ENCODE measurements at regions not wholly inside any gene's neighbourhood (a gene's known extent, or its start where the extent isn't known, plus 50 kb on each side); places are given as distances from the start of the nearest gene placed in this dataset.

- Histone ChIP-seq H2AFZ (ENCODE audit: low read depth, low read length) (no peak overlapping the region), H4K20me1 (ENCODE audit: insufficient read depth) (no peaks in the 10 kb centered on the region)
These were observed 1234.6 kb downstream of the SLC16A7 start for GRCh38 chr12:60830381-60830780.

DNA sequence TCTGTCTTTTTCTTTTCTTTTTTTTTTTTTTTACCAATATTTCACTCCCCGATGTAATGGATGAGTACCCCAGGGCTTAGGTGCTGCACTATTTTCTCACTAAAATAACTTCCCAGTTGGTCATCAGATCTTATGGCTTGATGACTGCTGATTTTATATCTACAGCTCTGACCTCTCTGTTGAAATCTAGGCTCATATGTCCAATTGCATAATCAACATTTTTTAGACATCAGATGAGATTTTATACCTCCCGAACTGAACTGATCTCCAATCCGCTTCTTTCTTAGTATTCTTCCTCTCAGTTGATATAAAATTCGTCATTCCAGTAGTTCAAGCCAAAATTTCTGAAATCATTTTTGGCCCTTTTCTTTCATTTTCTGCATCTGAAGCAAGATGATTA lies 1236.5 kb downstream of the SLC16A7 start:
- Histone ChIP-seq H3K36me3 (ENCODE audit: insufficient read depth, low read length) (no peaks in the 10 kb centered on the region), H3K9me3 (ENCODE audit: low read length) (no peaks in the 10 kb centered on the region), H2AFZ (ENCODE audit: low read depth, low read length) (no peak overlapping the region), H3K9ac (ENCODE audit: low read length) (no peak overlapping the region), H3K27ac (ENCODE audit: low read length) (no peak overlapping the region), H3F3A (ENCODE audit: insufficient read depth, low read length, poor library complexity, severe bottlenecking) (no peaks in the 10 kb centered on the region), H3K4me3 (ENCODE audit: low read length) (no peak overlapping the region), H3K4me2 (ENCODE audit: low read length) (no peak overlapping the region), H3K9me2 (ENCODE audit: insufficient read depth, low read length) (no peaks in the 10 kb centered on the region), H3K27me3 (ENCODE audit: insufficient read depth, low read depth, low read length) (no peaks in the 10 kb centered on the region), H4K20me1 (ENCODE audit: insufficient read depth) (no peaks in the 10 kb centered on the region), H3K79me2 (replicated peaks; ENCODE audit: insufficient read depth, low read length) (no peaks in the 10 kb centered on the region)
- no peak for TF ChIP-seq SMC3 (conservative IDR thresholded peaks at IDR 0.05; ENCODE audit: poor library complexity)
- no peak for TF ChIP-seq EZH2 (IDR thresholded peaks at IDR 0.05; ENCODE audit: borderline replicate concordance, insufficient read depth, low read length, poor library complexity, severe bottlenecking)
- TF ChIP-seq RAD21 (conservative IDR thresholded peaks at IDR 0.05) = no peak
- no peak for TF ChIP-seq EP300 (conservative IDR thresholded peaks at IDR 0.05; ENCODE audit: poor library complexity, severe bottlenecking)
- no peak for TF ChIP-seq TAF1 (IDR thresholded peaks at IDR 0.05; ENCODE audit: low read depth)
- no peak for TF ChIP-seq POLR2AphosphoS5 (IDR thresholded peaks at IDR 0.05)
- no peak for TF ChIP-seq REST (IDR thresholded peaks at IDR 0.05; ENCODE audit: borderline replicate concordance)
- no peak for TF ChIP-seq CTCF (IDR thresholded peaks at IDR 0.05; ENCODE audit: poor library complexity, severe bottlenecking)
- no peak for TF ChIP-seq MXI1 (conservative IDR thresholded peaks at IDR 0.05; ENCODE audit: poor library complexity, severe bottlenecking)

More at GRCh38 chr12:60830381-60830780, 1234.6 kb downstream of the SLC16A7 start:
- no peak overlapping the region for H3K27ac ChIP-seq (ENCODE audit: low read length)
- no peaks in the 10 kb centered on the region for H3K79me2 ChIP-seq (replicated peaks; ENCODE audit: insufficient read depth, low read length)
- H3K4me2 ChIP-seq (ENCODE audit: low read length) = no peak overlapping the region
- no peaks in the 10 kb centered on the region for H3K9me3 ChIP-seq (ENCODE audit: low read length)
- H3K27me3 ChIP-seq (ENCODE audit: insufficient read depth, low read depth, low read length) = no peaks in the 10 kb centered on the region
- H3K36me3 ChIP-seq (ENCODE audit: insufficient read depth, low read length) = no peaks in the 10 kb centered on the region
- no peaks in the 10 kb centered on the region for H3K9me2 ChIP-seq (ENCODE audit: insufficient read depth, low read length)
- no peaks in the 10 kb centered on the region for H3F3A ChIP-seq (ENCODE audit: insufficient read depth, low read length, poor library complexity, severe bottlenecking)
- no peak overlapping the region for H3K4me3 ChIP-seq (ENCODE audit: low read length)
- H3K9ac ChIP-seq (ENCODE audit: low read length) = no peak overlapping the region
- no peak for TF ChIP-seq EP300 (conservative IDR thresholded peaks at IDR 0.05; ENCODE audit: poor library complexity, severe bottlenecking)
- TF ChIP-seq EZH2 (IDR thresholded peaks at IDR 0.05; ENCODE audit: borderline replicate concordance, insufficient read depth, low read length, poor library complexity, severe bottlenecking) = no peak
- TF ChIP-seq REST (IDR thresholded peaks at IDR 0.05; ENCODE audit: borderline replicate concordance) = no peak
- TF ChIP-seq POLR2AphosphoS5 (IDR thresholded peaks at IDR 0.05) = no peak

Measured in neural cell (in vitro differentiated cells).